GM12891 (cell line): ENCODE measurements at regions not wholly inside any gene's neighbourhood (a gene's known extent, or its start where the extent isn't known, plus 50 kb on each side); places are given as distances from the start of the nearest gene placed in this dataset.

Experiments used
- DNase-seq: peaks from one replicate; pipeline ENCODE4 v3.0.0; 2011; ENCODE audit warnings: low spot score; ENCODE audit not compliant: insufficient read length
- FAIRE-seq: peaks from 2 replicates; lab custom pipeline; 2011; peaks lifted over from hg19 to GRCh38; lab: Jason Lieb, UNC
- PAX5 ChIP-seq: IDR thresholded peaks from 2 replicates; pipeline ENCODE4 v1.6.1; 2011; ENCODE audit warnings: low read length, moderate library complexity, mild to moderate bottlenecking; ENCODE audit not compliant: insufficient read depth, severe bottlenecking
- POLR2A ChIP-seq: IDR thresholded peaks from 2 replicates; pipeline ENCODE4 v1.6.1; 2011; ENCODE audit warnings: low read depth, low read length, control low read depth
- POLR2AphosphoS5 ChIP-seq: IDR thresholded peaks from 2 replicates; pipeline ENCODE4 v1.6.1; 2011; ENCODE audit warnings: low read depth, low read length, control low read depth
- POU2F2 ChIP-seq: IDR thresholded peaks from 2 replicates; pipeline ENCODE4 v1.6.1; 2011; ENCODE audit warnings: low read depth, mild to moderate bottlenecking, control low read depth, low read length, moderate library complexity
- SPI1 ChIP-seq: IDR thresholded peaks from 2 replicates; pipeline ENCODE4 v1.6.1; 2011; ENCODE audit warnings: low read depth, low read length, control low read depth
- TAF1 ChIP-seq: IDR thresholded peaks from 2 replicates; pipeline ENCODE4 v1.6.1; 2011; ENCODE audit warnings: low read depth, low read length, control low read depth

DNA sequence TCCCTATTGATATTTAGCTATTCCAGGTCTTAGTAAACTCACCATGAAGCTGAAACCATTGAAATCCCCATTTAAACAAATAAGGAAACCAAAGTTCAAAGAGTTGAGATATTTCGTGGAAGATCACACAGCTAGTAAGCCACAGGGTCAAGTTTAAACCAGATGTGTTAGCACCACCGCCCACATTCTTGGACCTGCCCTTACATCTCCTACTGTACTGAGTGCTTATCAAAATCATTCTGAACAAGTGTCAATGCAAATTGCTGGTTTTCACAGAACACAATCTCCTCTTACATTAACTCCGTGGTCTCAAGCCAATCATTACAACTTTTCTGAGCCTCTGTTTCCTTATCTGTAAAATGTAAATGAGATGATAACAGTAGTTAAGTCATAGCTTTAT lies 676.2 kb downstream of the CDH11 start:
- TF ChIP-seq TAF1: no peak
- no peak for TF ChIP-seq POU2F2
- no peak for TF ChIP-seq PAX5
- no peak for TF ChIP-seq POLR2AphosphoS5
- no peak for TF ChIP-seq POLR2A
- no peak for TF ChIP-seq SPI1
- no peak for FAIRE-seq
- DNase-seq: no peak

DNA sequence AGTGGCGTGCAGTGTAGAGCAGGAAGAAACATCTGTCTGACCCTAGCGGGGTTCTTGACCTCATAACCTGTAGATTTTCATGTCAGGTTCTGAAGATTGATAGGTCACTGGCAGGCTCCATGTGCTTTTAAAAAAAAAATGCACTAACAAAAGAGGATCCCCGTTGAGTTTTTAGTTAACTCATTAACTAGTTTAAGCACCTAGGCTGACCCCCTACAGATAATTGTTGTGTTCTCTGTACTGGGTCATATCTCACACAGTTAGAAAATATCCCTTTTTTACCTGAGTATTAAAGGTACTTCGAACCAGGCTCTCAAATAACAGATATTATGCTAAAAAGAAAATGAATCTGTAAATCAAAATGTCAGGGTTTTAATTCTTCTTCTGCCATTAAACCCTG lies 676.6 kb downstream of the CDH11 start:
- DNase-seq: no peak
- FAIRE-seq: no peak

DNA sequence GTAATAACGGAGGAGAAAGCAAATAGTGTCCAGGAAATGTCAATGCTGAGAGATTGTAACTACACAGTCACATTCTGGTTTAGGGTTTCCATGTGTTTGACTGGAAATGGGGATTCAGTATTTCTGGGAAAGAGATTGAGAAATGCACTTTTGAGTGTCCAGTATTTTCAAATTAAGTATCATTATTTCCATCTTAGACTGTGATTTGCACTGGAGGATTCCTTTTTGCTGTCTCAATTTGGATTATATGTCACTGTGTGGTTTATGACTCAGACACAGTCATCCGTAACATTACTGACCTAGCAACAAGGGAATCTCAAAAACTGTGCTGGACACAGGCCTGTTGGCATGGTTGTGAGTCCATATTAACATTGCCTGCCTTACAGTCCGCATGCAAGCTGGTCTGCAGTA lies 681.4 kb downstream of the CDH11 start:
- no peak for TF ChIP-seq POU2F2
- no peak for TF ChIP-seq SPI1
- TF ChIP-seq POLR2AphosphoS5: no peak
- TF ChIP-seq POLR2A: no peak
- no peak for TF ChIP-seq TAF1
- TF ChIP-seq PAX5: no peak
- DNase-seq (no peak), FAIRE-seq (no peak)

More for the DNA sequence above, 676.6 kb downstream of the CDH11 start:
- TF ChIP-seq TAF1 (no peak), PAX5 (no peak), POU2F2 (no peak), POLR2A (no peak)

DNA sequence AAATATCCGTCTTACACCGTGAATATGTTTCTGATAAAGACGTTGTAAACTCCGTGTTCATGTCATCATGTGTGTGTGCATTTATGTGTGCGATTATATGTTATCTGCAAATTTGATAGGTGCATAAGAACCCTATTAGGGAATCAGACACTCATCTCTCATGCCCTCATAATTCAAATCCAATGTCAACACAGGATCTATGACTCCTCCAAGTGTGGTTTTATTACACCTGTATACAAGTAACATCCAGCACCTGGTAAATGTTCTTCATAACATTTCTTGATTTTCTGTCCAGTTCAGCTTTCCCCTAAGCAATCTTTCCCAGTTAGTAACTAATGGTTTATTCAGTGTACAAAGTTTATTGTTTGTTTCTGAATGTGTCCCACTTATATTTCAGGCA lies 681.9 kb downstream of the CDH11 start:
- DNase-seq (no peak), FAIRE-seq (no peak)
- no peak for TF ChIP-seq SPI1
- no peak for TF ChIP-seq POLR2A
- TF ChIP-seq TAF1: no peak
- no peak for TF ChIP-seq PAX5
- TF ChIP-seq POLR2AphosphoS5: no peak
- TF ChIP-seq POU2F2: no peak

DNA sequence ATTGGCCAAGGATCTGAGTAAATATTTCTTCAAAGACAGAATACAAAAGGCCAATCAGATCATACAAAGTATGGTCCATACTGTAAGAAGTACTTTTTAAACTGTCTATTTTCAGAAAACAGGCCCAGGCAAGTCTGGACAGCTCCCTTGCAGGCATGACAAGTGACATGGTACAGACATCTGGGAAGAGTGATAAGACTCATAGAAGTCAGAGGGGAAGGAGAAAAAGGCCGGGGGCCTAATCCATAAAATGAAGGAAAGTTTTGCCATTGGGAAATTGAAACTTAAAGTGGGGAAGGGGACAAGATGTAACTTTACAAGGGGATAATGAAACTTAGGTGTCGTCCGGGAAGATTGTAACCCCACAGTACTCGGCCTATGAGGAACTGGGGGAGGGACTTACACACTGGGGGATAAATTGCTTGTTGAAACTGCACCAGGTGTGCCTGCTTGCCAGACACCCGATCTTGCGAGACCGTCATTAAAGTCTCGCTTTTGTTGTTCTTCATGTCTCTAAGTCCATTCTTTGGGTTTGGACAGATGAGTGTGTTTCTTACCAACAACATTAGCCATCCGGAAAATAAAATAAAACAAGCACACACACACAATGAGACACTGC lies 684.0 kb downstream of the CDH11 start:
- DNase-seq (no peak), FAIRE-seq (no peak)

DNA sequence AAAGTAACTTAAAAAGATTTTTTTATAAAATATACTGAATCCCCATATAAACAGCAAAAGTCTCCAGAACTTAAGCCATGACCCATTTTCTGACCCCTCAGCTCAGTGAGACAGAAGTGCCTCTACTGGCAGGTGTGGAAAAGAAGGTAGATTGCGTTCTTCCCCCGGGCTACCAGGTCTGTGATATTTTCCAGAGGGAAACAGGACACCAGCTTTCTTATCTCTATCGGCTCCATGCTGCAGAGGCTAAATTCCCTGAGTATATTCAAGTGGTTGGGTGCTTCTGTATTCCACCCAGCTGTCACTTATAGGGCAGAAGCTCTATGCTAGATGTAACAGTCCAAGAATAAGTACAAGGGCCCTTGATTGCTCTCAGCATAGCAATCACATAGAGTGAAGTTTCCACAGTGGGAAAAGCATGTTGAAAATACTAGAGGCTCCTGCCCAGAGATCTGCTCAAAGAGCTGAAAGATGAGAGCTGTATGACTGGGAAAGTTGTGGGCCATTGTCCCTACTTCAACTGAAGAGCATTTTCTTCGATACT lies 687.3 kb downstream of the CDH11 start:
- FAIRE-seq (no peak), DNase-seq (no peak)
- no peak for TF ChIP-seq SPI1
- TF ChIP-seq PAX5: no peak
- TF ChIP-seq POLR2AphosphoS5: no peak
- TF ChIP-seq POLR2A: no peak
- no peak for TF ChIP-seq TAF1
- no peak for TF ChIP-seq POU2F2

More for the DNA sequence above, 684.0 kb downstream of the CDH11 start:
- TF ChIP-seq TAF1 (no peak), SPI1 (no peak), PAX5 (no peak), POU2F2 (no peak), POLR2AphosphoS5 (no peak), POLR2A (no peak)

DNA sequence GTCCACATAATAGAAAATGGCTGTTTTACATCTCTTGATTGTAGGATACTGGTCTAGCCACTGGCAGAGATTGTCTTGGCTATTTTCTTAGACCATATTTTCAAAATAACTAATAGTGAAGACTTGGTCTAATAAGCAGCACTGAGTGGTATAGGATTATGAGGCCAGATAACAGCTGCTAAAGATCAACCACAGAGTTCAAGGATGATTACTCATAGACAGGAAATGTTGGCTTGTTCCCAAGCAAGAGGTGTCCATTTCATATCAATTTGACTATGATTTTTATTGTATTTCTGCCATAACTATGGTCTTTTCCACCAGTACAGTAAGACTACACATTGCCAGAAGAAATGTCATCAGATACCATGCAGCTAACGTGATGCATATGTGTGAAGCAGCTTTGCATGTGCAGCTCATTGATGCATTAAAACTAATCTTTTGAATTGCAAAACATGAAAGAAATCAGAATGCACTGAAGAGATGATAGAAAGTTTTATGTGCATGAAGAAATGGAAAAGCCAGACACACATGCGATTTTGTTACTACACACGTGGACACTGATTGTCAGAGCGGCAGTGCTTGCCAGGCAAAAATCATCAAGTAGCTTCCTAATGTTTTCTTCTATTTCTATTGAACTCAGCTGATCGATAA lies 693.3 kb downstream of the CDH11 start:
- TF ChIP-seq TAF1 (no peak), SPI1 (no peak), POU2F2 (no peak), POLR2A (no peak), PAX5 (no peak), POLR2AphosphoS5 (no peak)
- DNase-seq: no peak
- FAIRE-seq: no peak

DNA sequence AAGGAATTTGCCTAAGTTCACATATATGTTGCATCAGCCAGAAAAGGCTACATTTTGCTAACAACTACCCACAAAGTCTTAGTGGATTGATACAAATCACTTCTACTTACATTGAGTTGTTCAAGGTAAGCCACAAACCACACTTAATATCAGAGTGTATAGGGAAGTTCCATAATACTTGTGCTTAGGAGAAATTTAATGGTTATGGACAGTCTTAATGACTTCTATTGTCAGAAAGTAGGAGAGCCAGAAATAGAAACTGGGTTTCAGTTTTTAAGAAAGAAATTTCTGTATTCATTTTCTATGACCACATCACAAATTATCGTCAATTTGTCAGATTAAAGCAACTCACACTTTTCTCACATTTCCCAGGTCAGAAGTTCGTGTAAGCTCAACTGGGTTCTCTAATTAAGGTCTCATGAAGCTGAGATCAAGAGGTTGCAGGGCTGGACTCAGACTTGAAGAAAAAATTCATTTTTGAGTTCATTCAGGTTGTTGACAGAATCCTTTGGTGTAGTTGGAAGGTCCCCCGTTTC lies 695.7 kb downstream of the CDH11 start:
- no peak for DNase-seq
- TF ChIP-seq POLR2AphosphoS5 (no peak), POLR2A (no peak), SPI1 (no peak), POU2F2 (no peak), TAF1 (no peak), PAX5 (no peak)
- FAIRE-seq: no peak

DNA sequence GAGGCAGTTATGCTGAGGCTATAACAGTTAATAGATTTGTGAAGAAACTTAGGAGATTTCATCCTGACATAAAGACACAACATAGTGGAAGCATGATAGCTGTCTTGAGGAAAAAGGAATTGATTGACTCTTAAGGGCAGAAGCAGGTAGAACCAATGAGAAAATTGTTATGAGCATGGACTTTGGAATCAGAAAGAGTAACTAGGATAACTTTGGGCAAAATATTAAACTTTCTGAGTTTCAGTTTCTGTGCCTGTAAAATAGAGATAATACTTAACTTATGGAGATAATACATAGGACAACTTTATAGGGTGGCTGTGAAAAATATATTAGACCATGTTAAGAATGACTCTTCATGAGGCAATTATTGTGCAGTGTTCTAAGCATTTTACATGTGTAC lies 696.5 kb downstream of the CDH11 start:
- FAIRE-seq: no peak
- DNase-seq: no peak
- TF ChIP-seq SPI1 (no peak), POU2F2 (no peak), PAX5 (no peak), POLR2A (no peak), TAF1 (no peak), POLR2AphosphoS5 (no peak)

DNA sequence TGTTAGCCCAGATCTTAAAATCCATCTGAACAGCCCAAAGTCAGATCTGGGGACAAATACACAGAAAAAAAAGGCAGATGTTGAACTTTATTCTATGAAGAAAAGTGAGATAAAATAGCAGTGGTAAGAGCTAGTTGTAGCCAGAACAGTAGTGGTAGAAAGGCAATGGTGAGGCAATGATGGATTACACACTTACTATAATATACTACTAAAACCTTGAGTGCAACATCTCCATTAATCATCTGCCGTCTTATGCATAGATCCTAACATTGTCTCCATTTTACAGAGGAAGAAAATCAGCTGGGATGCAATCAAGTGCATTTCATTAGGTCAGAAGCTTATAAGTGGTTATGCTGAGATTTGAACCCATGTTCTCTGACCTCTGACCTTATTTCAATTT lies 699.6 kb downstream of the CDH11 start:
- DNase-seq (no peak), FAIRE-seq (no peak)
- TF ChIP-seq SPI1 (no peak), POLR2A (no peak), POLR2AphosphoS5 (no peak), PAX5 (no peak), POU2F2 (no peak), TAF1 (no peak)
